ENCODE measurements at regions not wholly inside any gene's neighbourhood (a gene's known extent, or its start where the extent isn't known, plus 50 kb on each side); places are given as distances from the start of the nearest gene placed in this dataset.
A peak's percentile ranks its signal among the peaks of the same experiment; 100 is the strongest.

- no peak for DNase-seq
Observed at GRCh38 chr1:84090447-84091245, 53.4 kb upstream of the PRKACB start.

GRCh38 chr1:84089867-84090266 lies 54.2 kb upstream of the PRKACB start:
- DNase-seq = no peak

GRCh38 chr1:84089465-84089864 lies 54.6 kb upstream of the PRKACB start:
- no peak for DNase-seq

GRCh38 chr1:84086616-84087015 lies 57.5 kb upstream of the PRKACB start:
- no peak for DNase-seq

GRCh38 chr1:84086189-84086588 lies 57.9 kb upstream of the PRKACB start:
- no peak for DNase-seq

GRCh38 chr1:84083307-84083706 lies 60.8 kb upstream of the PRKACB start:
- DNase-seq = no peak

GRCh38 chr1:84078842-84079202 lies 65.2 kb upstream of the PRKACB start:
- DNase-seq = no peak

- DNase-seq = peak; percentile 22
Observed at GRCh38 chr1:84078108-84078841, 65.8 kb upstream of the PRKACB start.

- DNase-seq = peak; percentile 70
Observed at GRCh38 chr1:84077476-84078107, 66.5 kb upstream of the PRKACB start.

GRCh38 chr1:84073266-84073665 lies 70.8 kb upstream of the PRKACB start:
- DNase-seq = no peak

- no peak for DNase-seq
Observed at GRCh38 chr1:84069236-84069845, 70.4 kb upstream of the TTLL7 start.

GRCh38 chr1:84062496-84062895 lies 63.6 kb upstream of the TTLL7 start:
- no peak for DNase-seq

GRCh38 chr1:84061336-84061735 lies 62.4 kb upstream of the TTLL7 start:
- no peak for DNase-seq

GRCh38 chr1:84060781-84061180 lies 61.8 kb upstream of the TTLL7 start:
- DNase-seq = no peak

- no peak for DNase-seq
Observed at GRCh38 chr1:84048820-84049219, 49.9 kb upstream of the TTLL7 start.
